GM19463 (cell line): ENCODE measurements at regions not wholly inside any gene's neighbourhood (a gene's known extent, or its start where the extent isn't known, plus 50 kb on each side); places are given as distances from the start of the nearest gene placed in this dataset.

ENCODE experiments used
- ATAC-seq: cut with Tn5 transposase; IDR thresholded peaks from one replicate; pipeline ENCODE4 v1.9.1; 2021; ENCODE audit warnings: mild to moderate bottlenecking, moderate library complexity; ENCODE audit not compliant: unreplicated experiment

GRCh38 chr5:162323466-162323865 is 255.9 kb downstream of the GABRG2 start:
- no peak for ATAC-seq

DNA sequence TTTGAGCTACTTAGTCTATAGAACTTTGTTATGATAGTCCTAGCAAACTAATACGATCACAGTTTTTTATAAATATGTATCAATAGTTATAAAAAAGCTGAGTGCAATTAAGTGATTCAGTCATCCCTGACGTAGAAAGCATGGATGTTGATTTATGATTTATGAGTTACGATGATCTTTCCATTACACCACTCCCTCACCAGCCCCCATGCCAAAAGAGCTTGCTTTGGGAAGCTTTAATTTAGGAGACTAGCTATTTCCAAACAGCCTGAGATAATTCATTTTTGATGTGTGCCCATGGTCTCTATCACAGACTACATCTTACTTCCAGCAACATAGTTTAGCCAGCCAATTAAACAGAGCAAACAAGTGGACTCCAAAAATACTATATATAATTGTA is 256.8 kb downstream of the GABRG2 start:
- ATAC-seq: no peak

- no peak for ATAC-seq
Observed at GRCh38 chr5:162325143-162325727, 257.7 kb downstream of the GABRG2 start.

GRCh38 chr5:162334944-162335343 is 267.4 kb downstream of the GABRG2 start:
- no peak for ATAC-seq

DNA sequence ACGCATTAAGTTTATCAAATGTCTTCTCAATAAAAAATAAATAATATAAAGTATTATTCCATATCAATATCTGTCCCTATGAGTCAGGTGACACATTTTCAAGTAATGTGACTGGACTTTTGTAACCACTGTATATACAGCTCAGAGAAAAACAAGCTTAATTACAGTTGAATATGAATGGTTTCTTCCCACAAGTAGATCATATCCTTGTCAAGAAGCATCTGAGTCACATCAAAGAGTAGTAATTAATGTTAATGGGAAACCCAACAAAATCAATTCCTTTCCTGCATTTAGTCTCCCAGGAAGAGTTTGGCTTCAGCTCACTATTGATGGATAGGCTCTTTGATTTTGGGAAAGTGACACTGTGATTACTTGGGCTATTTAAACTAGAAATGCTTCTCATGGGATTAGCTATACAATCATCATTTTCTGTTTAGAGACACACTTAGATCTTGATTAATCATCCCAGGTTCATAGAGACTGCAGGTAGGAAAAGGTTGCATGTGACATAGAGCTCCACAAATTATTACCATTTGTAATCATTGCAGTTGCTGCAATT is 292.9 kb downstream of the GABRG2 start:
- no peak for ATAC-seq

DNA sequence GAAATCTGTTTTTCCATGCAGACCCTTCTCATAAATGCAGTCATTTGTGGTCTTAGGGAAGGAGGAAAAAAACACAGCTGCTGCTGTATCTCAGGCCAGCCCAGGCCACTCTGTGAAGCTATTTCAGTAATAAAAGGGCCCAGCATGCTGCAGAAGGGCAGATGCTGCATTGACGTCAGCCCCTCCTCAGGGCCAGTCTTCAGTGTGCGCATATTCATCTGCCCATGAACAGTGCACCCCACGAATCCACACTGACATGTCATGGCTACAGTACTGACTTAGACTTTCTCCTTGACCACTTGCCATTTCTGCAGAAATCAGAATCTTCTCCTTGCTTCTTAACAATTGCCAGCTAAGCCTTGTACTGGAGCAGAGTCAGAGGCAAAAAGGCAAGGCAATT is 304.7 kb downstream of the GABRG2 start:
- ATAC-seq: no peak

GRCh38 chr5:162377895-162378294 is 310.3 kb downstream of the GABRG2 start:
- no peak for ATAC-seq

- no peak for ATAC-seq
Observed at GRCh38 chr5:162382839-162383238, 315.3 kb downstream of the GABRG2 start.

DNA sequence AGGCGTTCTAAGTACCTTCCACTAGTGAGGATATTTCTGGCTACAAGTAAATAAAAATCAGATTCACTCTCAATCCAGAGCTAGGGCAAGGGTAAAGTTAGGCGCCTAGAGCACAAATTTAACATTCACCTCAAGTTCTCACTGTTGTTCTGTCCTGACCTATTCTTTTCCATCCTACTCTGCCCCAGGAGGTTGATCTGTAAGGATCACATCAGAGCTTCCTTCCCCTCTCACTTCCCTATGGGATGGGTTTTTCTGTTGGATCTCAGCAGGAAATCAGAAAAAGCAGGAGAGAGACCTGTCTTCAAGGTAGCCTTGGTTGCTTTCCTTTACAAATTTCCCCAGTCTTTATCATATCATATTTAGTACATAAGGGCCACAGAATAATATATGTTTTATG is 316.7 kb downstream of the GABRG2 start:
- ATAC-seq: no peak

DNA sequence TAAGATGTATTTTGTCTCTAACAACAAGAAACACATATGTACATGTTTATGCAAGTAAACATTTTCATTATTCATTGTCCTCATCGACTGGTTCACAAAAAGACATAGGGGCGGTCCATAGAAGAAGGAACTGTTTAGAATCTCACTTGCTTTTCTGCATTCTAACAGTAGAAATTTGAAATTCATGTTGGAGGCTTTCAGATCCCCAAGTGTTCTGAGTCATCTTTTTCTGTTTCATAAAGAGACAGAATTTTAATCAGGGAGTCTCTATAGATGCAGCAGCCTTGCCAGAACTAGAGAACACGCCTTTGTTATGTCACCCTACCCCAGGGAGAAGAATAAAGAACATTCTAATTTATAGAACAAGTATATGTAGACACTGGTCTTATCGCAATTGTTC is 324.3 kb downstream of the GABRG2 start:
- ATAC-seq: peak; percentile 60

DNA sequence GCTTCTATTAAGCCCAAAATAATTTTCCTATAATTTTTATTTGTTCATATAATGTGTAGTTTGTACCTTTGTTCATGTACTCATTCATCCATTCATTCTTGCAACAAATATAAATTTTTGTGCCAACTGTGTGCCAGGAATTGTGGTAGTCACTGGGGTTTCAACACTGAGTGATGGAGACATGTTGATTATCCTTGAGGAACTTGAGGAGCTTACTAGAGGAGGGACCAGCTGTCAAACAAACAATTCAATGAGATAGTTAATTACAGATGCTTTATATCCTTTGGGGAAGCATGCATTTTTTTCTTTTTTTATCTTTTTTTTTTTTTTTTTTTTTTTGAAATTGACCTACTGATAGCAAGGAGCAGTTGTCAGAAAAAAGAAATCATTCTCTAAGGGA is 324.8 kb downstream of the GABRG2 start:
- ATAC-seq: no peak

- no peak for ATAC-seq
Observed at GRCh38 chr5:162393534-162393933, 326.0 kb downstream of the GABRG2 start.

DNA sequence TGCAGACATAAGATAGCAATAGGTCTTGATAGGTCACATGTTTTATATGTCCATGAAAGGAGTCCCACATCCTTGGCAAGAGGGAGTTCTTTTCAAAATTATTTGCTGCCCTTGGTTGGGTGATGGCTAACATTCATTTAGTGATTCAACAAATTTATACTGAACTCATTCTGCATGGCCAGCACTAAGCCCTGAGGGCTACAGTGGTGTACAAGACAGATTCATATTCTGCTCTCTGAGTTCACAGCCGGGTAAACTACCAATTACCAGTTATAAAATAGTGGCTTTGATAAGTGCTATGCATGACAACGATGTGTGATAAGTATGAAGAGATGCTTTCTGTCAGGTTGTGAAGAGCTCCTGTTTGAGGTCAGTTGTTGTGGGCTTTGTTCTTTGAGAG is 340.0 kb downstream of the GABRG2 start:
- ATAC-seq: no peak

- ATAC-seq: no peak
Observed at GRCh38 chr5:162410365-162410764, 342.8 kb downstream of the GABRG2 start.

DNA sequence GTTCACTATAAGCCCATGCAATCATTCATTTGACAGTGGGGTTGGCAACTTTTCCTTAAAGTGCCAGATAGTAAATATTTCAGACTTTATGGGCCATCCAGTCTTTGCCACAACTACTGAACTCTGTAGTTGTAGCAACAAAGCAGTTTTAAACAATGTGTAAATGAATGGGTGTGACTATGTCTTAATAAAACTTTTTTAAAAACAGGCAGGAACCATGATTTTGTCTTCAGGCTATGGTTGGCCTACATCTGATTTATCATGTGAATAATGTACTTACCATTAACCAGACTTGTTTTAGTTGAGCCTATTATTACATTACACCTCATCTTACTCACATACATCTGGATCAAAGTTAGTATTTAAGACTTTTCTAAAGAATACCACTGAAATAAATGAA is 361.6 kb downstream of the GABRG2 start:
- ATAC-seq: no peak

DNA sequence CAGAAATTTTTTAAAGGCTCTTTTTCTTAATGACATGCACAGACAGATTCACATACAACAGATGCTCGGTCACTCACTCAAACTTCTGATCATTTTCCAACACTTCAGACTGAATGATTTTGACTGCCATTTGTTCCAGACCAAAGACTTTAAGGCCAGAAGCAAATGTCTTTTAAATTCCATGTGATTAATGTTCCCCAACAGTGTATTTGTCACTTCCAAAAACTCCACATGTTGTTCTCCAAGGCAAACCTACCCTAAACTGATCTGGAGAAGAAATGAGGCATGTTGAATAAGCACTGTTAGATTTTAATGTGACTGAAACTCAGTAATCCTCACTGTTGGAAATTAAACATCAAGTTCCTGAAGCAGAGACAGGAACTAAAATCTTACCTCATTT is 366.7 kb downstream of the GABRG2 start:
- ATAC-seq: no peak

- no peak for ATAC-seq
Observed at GRCh38 chr5:162436055-162436454, 368.5 kb downstream of the GABRG2 start.

DNA sequence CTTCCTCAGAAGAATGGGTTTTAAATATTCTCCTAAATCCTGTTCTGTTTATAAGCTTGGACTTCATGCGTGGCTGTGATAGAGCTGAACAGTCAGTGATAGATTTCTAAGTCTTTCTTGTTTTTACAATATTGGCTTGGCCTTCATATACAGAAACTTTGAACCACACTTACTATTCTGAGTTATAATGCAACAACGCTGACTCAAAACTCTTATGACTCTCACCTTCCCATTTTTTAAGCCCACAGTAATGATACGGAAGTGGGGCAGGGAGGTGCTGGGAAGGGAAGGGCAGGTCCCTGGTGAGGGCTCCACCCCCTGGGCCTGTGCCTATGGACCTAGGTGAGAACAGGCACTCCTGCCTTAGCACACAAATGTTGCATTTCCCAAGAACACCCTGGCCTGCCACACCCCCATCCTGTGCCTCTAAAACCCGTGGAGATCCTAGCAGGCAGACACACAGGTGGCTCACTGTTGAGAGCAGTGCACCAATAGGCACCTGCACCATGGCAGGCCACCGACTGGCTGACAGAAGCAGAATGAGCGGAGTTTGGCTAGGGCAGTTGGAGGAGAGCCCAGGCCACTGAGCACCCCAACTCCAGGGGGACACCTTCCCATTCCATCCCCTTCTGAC is 376.7 kb downstream of the GABRG2 start:
- ATAC-seq: peak; percentile 38

GRCh38 chr5:162456086-162456485 is 388.5 kb downstream of the GABRG2 start:
- no peak for ATAC-seq

GRCh38 chr5:162466011-162466410 is 398.4 kb downstream of the GABRG2 start:
- ATAC-seq: no peak

GRCh38 chr5:162473041-162473714 is 405.6 kb downstream of the GABRG2 start:
- no peak for ATAC-seq

GRCh38 chr5:162474239-162474638 is 406.7 kb downstream of the GABRG2 start:
- ATAC-seq: peak; percentile 75
